Activated CD8-positive, alpha-beta T cell treated with anti-CD3 and anti-CD28 coated beads for 36 hours (primary cell): ENCODE measurements at regions not wholly inside any gene's neighbourhood (a gene's known extent, or its start where the extent isn't known, plus 50 kb on each side); places are given as distances from the start of the nearest gene placed in this dataset.

Source experiments
- ATAC-seq: fragments of 200-7000 bp; cut with Tn5 transposase; one replicate; pipeline ENCODE4 v1.10.0; 2021; ENCODE audit warnings: mild to moderate bottlenecking, moderate library complexity
- CTCF ChIA-PET: fragments of 350-600 bp; sonication (Branson Sonifier 250); formaldehyde crosslinking; loops from one replicate; lab custom pipeline; 2021; ENCODE audit warnings: antibody characterized with exemption; lab: Charles Lee
- POLR2A ChIA-PET: fragments of 350-600 bp; sonication (Branson Sonifier 250); formaldehyde crosslinking; loops from one replicate; lab custom pipeline; 2021; ENCODE audit warnings: antibody characterized with exemption; lab: Charles Lee
- DNase-seq: peaks from one replicate; pipeline ENCODE4 v3.0.0-alpha.2; 2020
- H3K27ac Mint-ChIP-seq: one replicate; pipeline ENCODE4 v1.8.0; 2021; ENCODE audit warnings: mild to moderate bottlenecking, mixed read lengths
- H3K27me3 Mint-ChIP-seq: one replicate; pipeline ENCODE4 v1.8.0; 2021; ENCODE audit warnings: mixed read lengths
- H3K36me3 Mint-ChIP-seq: one replicate; pipeline ENCODE4 v1.8.0; 2021; ENCODE audit warnings: low read depth, mixed read lengths
- H3K4me1 Mint-ChIP-seq: one replicate; pipeline ENCODE4 v1.8.0; 2021; ENCODE audit warnings: low read depth, mixed read lengths
- H3K4me3 Mint-ChIP-seq: one replicate; pipeline ENCODE4 v1.8.0; 2021; ENCODE audit warnings: mild to moderate bottlenecking, moderate library complexity, mixed read lengths
- H3K9me3 Mint-ChIP-seq: one replicate; pipeline ENCODE4 v1.8.0; 2021; ENCODE audit warnings: mixed read lengths
- intact Hi-C: fragments of 100-400 bp; cut with micrococcal nuclease; formaldehyde crosslinking; loops from one replicate; pipeline ENCODE4 v1.10.0; 2022
- TF ChIP-seq, protein P1 (sequence below): fragments of 200-600 bp; IDR thresholded peaks from one replicate; pipeline ENCODE4 v1.8.0; 2022; ENCODE audit warnings: antibody characterized with exemption, mild to moderate bottlenecking

DNA sequence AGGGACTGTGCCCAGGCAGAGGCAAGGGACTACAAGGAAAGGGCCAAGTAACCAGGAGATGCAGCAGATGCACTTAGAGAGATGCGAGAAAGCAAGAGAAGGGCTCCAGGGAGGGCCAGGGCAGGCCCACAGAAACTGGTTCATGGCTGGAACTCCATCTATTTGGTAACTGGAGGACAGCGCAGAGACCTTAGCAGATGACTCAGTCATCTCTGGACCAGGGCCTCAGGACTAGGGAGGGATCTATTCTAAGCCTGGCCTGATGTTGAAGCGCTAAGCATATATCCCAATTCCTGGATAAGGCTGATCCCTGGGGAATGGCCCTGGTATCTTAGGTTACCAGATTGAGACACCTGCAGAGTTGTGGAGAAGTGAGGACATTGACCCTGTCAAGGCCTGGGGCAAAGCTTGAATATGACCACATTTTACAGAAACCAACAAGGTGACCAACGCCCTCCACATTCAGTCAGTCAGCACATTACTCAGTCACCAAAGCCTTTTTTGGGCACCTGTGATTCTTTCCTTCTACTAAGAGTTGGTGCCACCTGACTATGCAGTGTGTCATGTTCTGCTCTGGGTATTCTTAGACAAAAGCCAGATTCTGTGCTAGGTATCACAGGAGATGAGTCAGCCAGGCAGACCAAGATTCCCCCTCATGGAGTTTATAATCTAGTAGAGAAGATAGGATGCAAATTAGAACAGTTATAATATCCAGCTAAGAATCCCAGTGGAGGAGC lies 68.4 kb upstream of the SLCO3A1 start:
- ATAC-seq = no peak
- CTCF ChIA-PET = no interaction called here

DNA sequence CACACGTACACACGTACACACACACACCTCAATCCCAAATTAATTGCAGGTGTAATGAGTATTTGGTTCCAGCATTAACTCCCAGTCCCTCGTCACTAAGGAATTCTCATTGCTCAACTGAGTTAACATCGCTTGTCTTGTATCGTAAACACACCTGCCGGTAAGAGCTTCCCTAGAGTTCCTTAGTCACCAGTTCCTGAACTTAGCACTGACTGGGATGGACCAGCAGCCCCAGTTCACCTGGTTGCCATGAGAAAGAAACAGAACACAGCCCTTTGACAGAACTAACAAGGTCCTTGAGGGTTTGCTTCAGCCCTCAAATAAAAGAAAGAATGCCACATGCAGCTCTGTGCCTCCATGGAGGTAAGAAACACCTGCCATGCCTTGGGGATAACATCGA lies 66.3 kb upstream of the SLCO3A1 start:
- intact Hi-C loops = no loop called here
- CTCF ChIA-PET = no interaction called here
- no peaks in the 10 kb centered on the region for H3K4me1 Mint-ChIP-seq
- TF ChIP-seq, protein P1, sequence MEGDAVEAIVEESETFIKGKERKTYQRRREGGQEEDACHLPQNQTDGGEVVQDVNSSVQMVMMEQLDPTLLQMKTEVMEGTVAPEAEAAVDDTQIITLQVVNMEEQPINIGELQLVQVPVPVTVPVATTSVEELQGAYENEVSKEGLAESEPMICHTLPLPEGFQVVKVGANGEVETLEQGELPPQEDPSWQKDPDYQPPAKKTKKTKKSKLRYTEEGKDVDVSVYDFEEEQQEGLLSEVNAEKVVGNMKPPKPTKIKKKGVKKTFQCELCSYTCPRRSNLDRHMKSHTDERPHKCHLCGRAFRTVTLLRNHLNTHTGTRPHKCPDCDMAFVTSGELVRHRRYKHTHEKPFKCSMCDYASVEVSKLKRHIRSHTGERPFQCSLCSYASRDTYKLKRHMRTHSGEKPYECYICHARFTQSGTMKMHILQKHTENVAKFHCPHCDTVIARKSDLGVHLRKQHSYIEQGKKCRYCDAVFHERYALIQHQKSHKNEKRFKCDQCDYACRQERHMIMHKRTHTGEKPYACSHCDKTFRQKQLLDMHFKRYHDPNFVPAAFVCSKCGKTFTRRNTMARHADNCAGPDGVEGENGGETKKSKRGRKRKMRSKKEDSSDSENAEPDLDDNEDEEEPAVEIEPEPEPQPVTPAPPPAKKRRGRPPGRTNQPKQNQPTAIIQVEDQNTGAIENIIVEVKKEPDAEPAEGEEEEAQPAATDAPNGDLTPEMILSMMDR = no peak
- H3K9me3 Mint-ChIP-seq = no peaks in the 10 kb centered on the region
- DNase-seq (no peak), ATAC-seq (no peak)
- no peaks in the 10 kb centered on the region for H3K36me3 Mint-ChIP-seq
- H3K27me3 Mint-ChIP-seq = peaks cover 7% of the 10 kb centered on the region
- POLR2A ChIA-PET = interaction anchor here (0.6 kb wide), 1 partner anchor 238 kb away, joined by 3 read pairs; no protein-coding TSS in a partner anchor
- H3K4me3 Mint-ChIP-seq = no peak overlapping the region
- H3K27ac Mint-ChIP-seq = no peak overlapping the region

More for the DNA sequence above, 68.4 kb upstream of the SLCO3A1 start:
- POLR2A ChIA-PET = no interaction called here
- TF ChIP-seq, protein P1 = no peak
- no peak for DNase-seq
- Mint-ChIP-seq H3K4me1 (no peaks in the 10 kb centered on the region), H3K27ac (no peak overlapping the region), H3K27me3 (peaks cover 7% of the 10 kb centered on the region), H3K4me3 (no peak overlapping the region), H3K36me3 (no peaks in the 10 kb centered on the region), H3K9me3 (no peaks in the 10 kb centered on the region)
- intact Hi-C loops = no loop called here

GRCh38 chr15:91789136-91789535 lies 64.4 kb upstream of the SLCO3A1 start:
- TF ChIP-seq, protein P1 = no peak
- Mint-ChIP-seq H3K4me1 (no peaks in the 10 kb centered on the region), H3K27me3 (peaks cover 12% of the 10 kb centered on the region), H3K27ac (no peak overlapping the region), H3K36me3 (no peaks in the 10 kb centered on the region), H3K9me3 (no peaks in the 10 kb centered on the region), H3K4me3 (no peak overlapping the region)
- DNase-seq = no peak
- ChIA-PET CTCF (interaction anchor here (1.1 kb wide), 1 partner anchor 57 kb away, joined by 3 read pairs; no protein-coding TSS in a partner anchor), POLR2A (no interaction called here)
- ATAC-seq = no peak
- intact Hi-C loops = no loop called here

GRCh38 chr15:91790836-91791235 lies 62.7 kb upstream of the SLCO3A1 start:
- POLR2A ChIA-PET = no interaction called here
- Mint-ChIP-seq H3K4me3 (no peak overlapping the region), H3K27ac (no peak overlapping the region), H3K36me3 (no peaks in the 10 kb centered on the region), H3K27me3 (peaks cover 16% of the 10 kb centered on the region), H3K4me1 (no peaks in the 10 kb centered on the region), H3K9me3 (no peaks in the 10 kb centered on the region)
- DNase-seq = no peak
- ATAC-seq = no peak
- TF ChIP-seq, protein P1 = no peak
- CTCF ChIA-PET = interaction anchor here (1.0 kb wide), 1 partner anchor 85 kb away, joined by 3 read pairs; no protein-coding TSS in a partner anchor
- intact Hi-C loops = no loop called here

GRCh38 chr15:91793771-91794170 lies 59.7 kb upstream of the SLCO3A1 start:
- CTCF ChIA-PET = no interaction called here
- POLR2A ChIA-PET = no interaction called here
- intact Hi-C loops = no loop called here
- ATAC-seq (no peak), DNase-seq (no peak)
- Mint-ChIP-seq H3K9me3 (no peaks in the 10 kb centered on the region), H3K27me3 (peaks cover 13% of the 10 kb centered on the region), H3K4me3 (no peak overlapping the region), H3K36me3 (no peaks in the 10 kb centered on the region), H3K27ac (no peak overlapping the region), H3K4me1 (no peaks in the 10 kb centered on the region)
- TF ChIP-seq, protein P1 = no peak
